IPS-NIHi11 (cell line): ENCODE measurements at regions not wholly inside any gene's neighbourhood (a gene's known extent, or its start where the extent isn't known, plus 50 kb on each side); places are given as distances from the start of the nearest gene placed in this dataset.
"Not testable (repeated sequence)": the region's sequence is repeated elsewhere in the genome, so short reads cannot be mapped to it uniquely, and the experiment has no call there.

Experiments
- DNase-seq: peaks from one replicate; pipeline ENCODE4 v3.0.0; 2012; ENCODE audit warnings: mixed read lengths, low spot score

GRCh38 chr2:235105821-235106359 is 154.1 kb downstream of the SH3BP4 start:
- DNase-seq: no peak

GRCh38 chr2:235106874-235107639 is 155.2 kb downstream of the SH3BP4 start:
- peak; percentile 81 for DNase-seq

- DNase-seq: no peak
Observed at GRCh38 chr2:235107640-235107951, 155.8 kb downstream of the SH3BP4 start.

- not testable (repeated sequence) for DNase-seq
Observed at GRCh38 chr2:235109561-235109960, 157.7 kb downstream of the SH3BP4 start.

GRCh38 chr2:235112365-235112764 is 160.5 kb downstream of the SH3BP4 start:
- DNase-seq: no peak

- DNase-seq: peak; percentile 63
Observed at GRCh38 chr2:235113854-235114253, 162.0 kb downstream of the SH3BP4 start.

- no peak for DNase-seq
Observed at GRCh38 chr2:235114286-235114685, 162.5 kb downstream of the SH3BP4 start.

GRCh38 chr2:235115521-235115920 is 163.7 kb downstream of the SH3BP4 start:
- DNase-seq: no peak

- no peak for DNase-seq
Observed at GRCh38 chr2:235116885-235117492, 165.2 kb downstream of the SH3BP4 start.

GRCh38 chr2:235126768-235127167 is 175.0 kb downstream of the SH3BP4 start:
- peak; percentile 38 for DNase-seq

- no peak for DNase-seq
Observed at GRCh38 chr2:235127931-235128330, 176.1 kb downstream of the SH3BP4 start.

- DNase-seq: no peak
Observed at GRCh38 chr2:235129850-235130249, 178.0 kb downstream of the SH3BP4 start.

- DNase-seq: no peak
Observed at GRCh38 chr2:235131334-235132305, 179.8 kb downstream of the SH3BP4 start.

- DNase-seq: no peak
Observed at GRCh38 chr2:235132651-235133050, 180.8 kb downstream of the SH3BP4 start.

- DNase-seq: no peak
Observed at GRCh38 chr2:235133837-235134236, 182.0 kb downstream of the SH3BP4 start.

GRCh38 chr2:235134420-235134819 is 182.6 kb downstream of the SH3BP4 start:
- DNase-seq: no peak

GRCh38 chr2:235135195-235135965 is 183.6 kb downstream of the SH3BP4 start:
- no peak for DNase-seq

GRCh38 chr2:235135990-235136561 is 184.3 kb downstream of the SH3BP4 start:
- DNase-seq: peak; percentile 85

- DNase-seq: no peak
Observed at GRCh38 chr2:235138339-235138738, 186.5 kb downstream of the SH3BP4 start.

- no peak for DNase-seq
Observed at GRCh38 chr2:235139956-235140800, 188.4 kb downstream of the SH3BP4 start.

GRCh38 chr2:235140801-235141081 is 188.9 kb downstream of the SH3BP4 start:
- no peak for DNase-seq
